Stimulated activated CD8-positive, alpha-beta memory T cell treated with anti-CD3 and anti-CD28 coated beads, Interleukin-12 subunit alpha, Interleukin-12 subunit beta, amount 100 ng/mL, for 1 hour (primary cell): ENCODE measurements at regions not wholly inside any gene's neighbourhood (a gene's known extent, or its start where the extent isn't known, plus 50 kb on each side); places are given as distances from the start of the nearest gene placed in this dataset.
"Not testable (repeated sequence)": the region's sequence is repeated elsewhere in the genome, so short reads cannot be mapped to it uniquely, and the experiment has no call there.

Experiments
- DNase-seq: peaks from one replicate; pipeline ENCODE4 v3.0.0-alpha.2; 2020; ENCODE audit warnings: low read depth

- DNase-seq: no peak
Observed at GRCh38 chr2:236415684-236416444, 151.7 kb upstream of the ASB18 start.

GRCh38 chr2:236417150-236417549 is 152.5 kb upstream of the ACKR3 start:
- no peak for DNase-seq

- DNase-seq: no peak
Observed at GRCh38 chr2:236430584-236430983, 139.0 kb upstream of the ACKR3 start.

- DNase-seq: no peak
Observed at GRCh38 chr2:236434593-236434992, 135.0 kb upstream of the ACKR3 start.

- no peak for DNase-seq
Observed at GRCh38 chr2:236440110-236440881, 129.3 kb upstream of the ACKR3 start.

GRCh38 chr2:236444187-236444586 is 125.4 kb upstream of the ACKR3 start:
- DNase-seq: no peak

GRCh38 chr2:236445678-236446077 is 123.9 kb upstream of the ACKR3 start:
- DNase-seq: no peak

GRCh38 chr2:236446521-236446920 is 123.1 kb upstream of the ACKR3 start:
- DNase-seq: no peak

- no peak for DNase-seq
Observed at GRCh38 chr2:236449167-236449761, 120.4 kb upstream of the ACKR3 start.

GRCh38 chr2:236452238-236452637 is 117.4 kb upstream of the ACKR3 start:
- no peak for DNase-seq

- DNase-seq: no peak
Observed at GRCh38 chr2:236454076-236454475, 115.5 kb upstream of the ACKR3 start.

GRCh38 chr2:236459393-236459792 is 110.2 kb upstream of the ACKR3 start:
- DNase-seq: no peak

GRCh38 chr2:236464140-236464539 is 105.5 kb upstream of the ACKR3 start:
- no peak for DNase-seq

GRCh38 chr2:236472720-236473495 is 96.7 kb upstream of the ACKR3 start:
- DNase-seq: no peak

- DNase-seq: no peak
Observed at GRCh38 chr2:236473691-236474090, 95.9 kb upstream of the ACKR3 start.

- DNase-seq: no peak
Observed at GRCh38 chr2:236479814-236480213, 89.8 kb upstream of the ACKR3 start.

- DNase-seq: no peak
Observed at GRCh38 chr2:236483102-236483501, 86.5 kb upstream of the ACKR3 start.

GRCh38 chr2:236485519-236485918 is 84.1 kb upstream of the ACKR3 start:
- DNase-seq: no peak

GRCh38 chr2:236489083-236489482 is 80.5 kb upstream of the ACKR3 start:
- DNase-seq: not testable (repeated sequence)

- no peak for DNase-seq
Observed at GRCh38 chr2:236489895-236490404, 79.7 kb upstream of the ACKR3 start.

GRCh38 chr2:236496340-236496739 is 73.3 kb upstream of the ACKR3 start:
- DNase-seq: no peak

- DNase-seq: no peak
Observed at GRCh38 chr2:236498369-236498768, 71.3 kb upstream of the ACKR3 start.
